H1 (cell line): ENCODE measurements at regions not wholly inside any gene's neighbourhood (a gene's known extent, or its start where the extent isn't known, plus 50 kb on each side); places are given as distances from the start of the nearest gene placed in this dataset.

ENCODE experiments used
- RAD21 ChIP-seq, 2 experiments: IDR thresholded peaks in 1 of 2; conservative IDR thresholded peaks in 1 of 2; 2 replicates each; pipeline ENCODE4 v1.6.1; 2011; ENCODE audit warnings: low read depth in 2 of 2, low read length in 2 of 2, improper control_type of control experiment in 1 of 2, inconsistent platforms in 1 of 2, mild to moderate bottlenecking in 1 of 2, moderate library complexity in 1 of 2

- no peak for TF ChIP-seq RAD21 (IDR thresholded peaks at IDR 0.05 in 1 of 2, conservative IDR thresholded peaks at IDR 0.05 in 1 of 2; ENCODE audit: low read depth in 2 of 2, low read length in 2 of 2)
Measured at GRCh38 chr6:146912730-146913685, 291.2 kb upstream of the STXBP5 start (continued).
